ENCODE measurements at regions not wholly inside any gene's neighbourhood (a gene's known extent, or its start where the extent isn't known, plus 50 kb on each side); places are given as distances from the start of the nearest gene placed in this dataset.

- Histone ChIP-seq H3K36me3 (no peaks in the 10 kb centered on the region), H3K27me3 (replicated peaks; ENCODE audit: insufficient read depth) (no peaks in the 10 kb centered on the region), H3K9me3 (no peaks in the 10 kb centered on the region), H3K4me1 (replicated peaks) (no peaks in the 10 kb centered on the region), H3K4me3 (no peak overlapping the region), H3K27ac (no peak overlapping the region)
- 87% methylated on average over 2 of the region's 2 CpGs for WGBS
- intact Hi-C loops (cut with DNase I), result no loop called here
- TF ChIP-seq POLR2A (IDR thresholded peaks at IDR 0.05), result no peak
- TF ChIP-seq POLR2AphosphoS5 (IDR thresholded peaks at IDR 0.05), result no peak
- no peak for TF ChIP-seq CTCF (IDR thresholded peaks at IDR 0.05)
- no peak for DNase-seq (ENCODE audit: low spot score)
These were observed 194.0 kb downstream of the MBD2 start for GRCh38 chr18:54030434-54030833.

- no peaks in the 10 kb centered on the region for H3K36me3 ChIP-seq
- no peak overlapping the region for H3K4me3 ChIP-seq
- H3K27me3 ChIP-seq (replicated peaks; ENCODE audit: insufficient read depth), result no peaks in the 10 kb centered on the region
- H3K27ac ChIP-seq, result no peak overlapping the region
- no peaks in the 10 kb centered on the region for H3K4me1 ChIP-seq (replicated peaks)
- 45% methylated on average over 4 of the region's 4 CpGs for whole genome bisulfite sequencing
- DNase-seq (ENCODE audit: low spot score), result no peak
- H3K9me3 ChIP-seq, result no peaks in the 10 kb centered on the region
- TF ChIP-seq CTCF (IDR thresholded peaks at IDR 0.05), result no peak
- intact Hi-C loops (cut with DNase I), result no loop called here
These were observed 201.0 kb downstream of the MBD2 start for GRCh38 chr18:54023471-54023870.

GRCh38 chr18:54020966-54021365 is 203.5 kb downstream of the MBD2 start:
- intact Hi-C loops (cut with DNase I), result no loop called here

GRCh38 chr18:54020156-54020745 is 204.2 kb downstream of the MBD2 start:
- H3K27ac ChIP-seq, result no peak overlapping the region
- H3K4me3 ChIP-seq, result no peak overlapping the region
- H3K9me3 ChIP-seq, result no peaks in the 10 kb centered on the region
- H3K27me3 ChIP-seq (replicated peaks; ENCODE audit: insufficient read depth), result no peaks in the 10 kb centered on the region
- TF ChIP-seq POLR2AphosphoS5 (IDR thresholded peaks at IDR 0.05) (no peak), CTCF (IDR thresholded peaks at IDR 0.05) (no peak), POLR2A (IDR thresholded peaks at IDR 0.05) (no peak)
- no peak for DNase-seq (ENCODE audit: low spot score)
- no peaks in the 10 kb centered on the region for H3K36me3 ChIP-seq
- 83% methylated on average over 6 of the region's 6 CpGs for WGBS
- intact Hi-C loops (cut with DNase I), result no loop called here
- no peaks in the 10 kb centered on the region for H3K4me1 ChIP-seq (replicated peaks)

More at GRCh38 chr18:54020966-54021365, 203.5 kb downstream of the MBD2 start:
- no peak for DNase-seq (ENCODE audit: low spot score)
- Histone ChIP-seq H3K9me3 (no peaks in the 10 kb centered on the region), H3K36me3 (no peaks in the 10 kb centered on the region), H3K27ac (no peak overlapping the region), H3K4me3 (no peak overlapping the region), H3K4me1 (replicated peaks) (no peaks in the 10 kb centered on the region), H3K27me3 (replicated peaks; ENCODE audit: insufficient read depth) (no peaks in the 10 kb centered on the region)
- TF ChIP-seq CTCF (IDR thresholded peaks at IDR 0.05), result no peak
- TF ChIP-seq POLR2A (IDR thresholded peaks at IDR 0.05), result no peak
- TF ChIP-seq POLR2AphosphoS5 (IDR thresholded peaks at IDR 0.05), result no peak

GRCh38 chr18:54019641-54020040 is 204.8 kb downstream of the MBD2 start:
- no peak for DNase-seq (ENCODE audit: low spot score)
- Histone ChIP-seq H3K4me1 (replicated peaks) (no peaks in the 10 kb centered on the region), H3K27me3 (replicated peaks; ENCODE audit: insufficient read depth) (no peaks in the 10 kb centered on the region), H3K4me3 (no peak overlapping the region), H3K36me3 (no peaks in the 10 kb centered on the region), H3K27ac (no peak overlapping the region), H3K9me3 (no peaks in the 10 kb centered on the region)
- intact Hi-C loops (cut with DNase I), result no loop called here
- no peak for TF ChIP-seq POLR2A (IDR thresholded peaks at IDR 0.05)
- 52% methylated on average over 3 of the region's 3 CpGs for WGBS

All from prostate gland (tissue), 2 donors.